ENCODE measurements at regions not wholly inside any gene's neighbourhood (a gene's known extent, or its start where the extent isn't known, plus 50 kb on each side); places are given as distances from the start of the nearest gene placed in this dataset.
"Not testable (repeated sequence)": the region's sequence is repeated elsewhere in the genome, so short reads cannot be mapped to it uniquely, and the experiment has no call there.

DNA sequence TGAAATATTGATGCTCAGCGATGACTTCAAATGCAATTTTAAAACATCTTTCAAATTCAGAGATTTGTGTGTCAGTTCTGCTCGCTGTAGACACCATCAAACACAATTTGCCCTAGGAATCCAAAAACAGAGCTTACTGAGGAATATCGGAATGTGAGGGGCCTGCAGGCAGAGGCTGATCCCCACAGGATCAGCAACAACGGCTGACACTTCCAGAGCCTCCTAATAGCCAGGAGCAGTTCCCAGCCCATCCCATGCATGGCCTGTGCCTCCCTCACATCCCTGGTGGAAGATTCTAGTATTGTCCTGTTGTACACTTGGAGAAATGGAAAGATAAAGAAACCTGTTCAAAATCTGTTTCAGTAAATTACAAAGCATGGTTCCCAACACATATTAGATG, 129.7 kb upstream of the VWC2 start:
- Mint-ChIP-seq H3K27ac (no peak overlapping the region), H3K36me3 (ENCODE audit: low read depth) (no peaks in the 10 kb centered on the region), H3K27me3 (ENCODE audit: low read depth, poor library complexity) (peaks cover 4% of the 10 kb centered on the region), H3K4me1 (peaks cover 5% of the 10 kb centered on the region), H3K9me3 (no peaks in the 10 kb centered on the region), H3K4me3 (no peak overlapping the region)
- no peak for DNase-seq
- TF ChIP-seq, protein P1, sequence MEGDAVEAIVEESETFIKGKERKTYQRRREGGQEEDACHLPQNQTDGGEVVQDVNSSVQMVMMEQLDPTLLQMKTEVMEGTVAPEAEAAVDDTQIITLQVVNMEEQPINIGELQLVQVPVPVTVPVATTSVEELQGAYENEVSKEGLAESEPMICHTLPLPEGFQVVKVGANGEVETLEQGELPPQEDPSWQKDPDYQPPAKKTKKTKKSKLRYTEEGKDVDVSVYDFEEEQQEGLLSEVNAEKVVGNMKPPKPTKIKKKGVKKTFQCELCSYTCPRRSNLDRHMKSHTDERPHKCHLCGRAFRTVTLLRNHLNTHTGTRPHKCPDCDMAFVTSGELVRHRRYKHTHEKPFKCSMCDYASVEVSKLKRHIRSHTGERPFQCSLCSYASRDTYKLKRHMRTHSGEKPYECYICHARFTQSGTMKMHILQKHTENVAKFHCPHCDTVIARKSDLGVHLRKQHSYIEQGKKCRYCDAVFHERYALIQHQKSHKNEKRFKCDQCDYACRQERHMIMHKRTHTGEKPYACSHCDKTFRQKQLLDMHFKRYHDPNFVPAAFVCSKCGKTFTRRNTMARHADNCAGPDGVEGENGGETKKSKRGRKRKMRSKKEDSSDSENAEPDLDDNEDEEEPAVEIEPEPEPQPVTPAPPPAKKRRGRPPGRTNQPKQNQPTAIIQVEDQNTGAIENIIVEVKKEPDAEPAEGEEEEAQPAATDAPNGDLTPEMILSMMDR (IDR thresholded peaks at IDR 0.05) = no peak

- Mint-ChIP-seq H3K4me3 (no peak overlapping the region), H3K4me1 (peaks cover 5% of the 10 kb centered on the region), H3K27me3 (ENCODE audit: low read depth, poor library complexity) (peaks cover 4% of the 10 kb centered on the region), H3K9me3 (peaks cover 8% of the 10 kb centered on the region), H3K36me3 (ENCODE audit: low read depth) (no peaks in the 10 kb centered on the region), H3K27ac (no peak overlapping the region)
- peak; percentile 6 for DNase-seq
- TF ChIP-seq, protein P1 (IDR thresholded peaks at IDR 0.05) = no peak
Measured at GRCh38 chr7:49644396-49645166, 128.9 kb upstream of the VWC2 start.

DNA sequence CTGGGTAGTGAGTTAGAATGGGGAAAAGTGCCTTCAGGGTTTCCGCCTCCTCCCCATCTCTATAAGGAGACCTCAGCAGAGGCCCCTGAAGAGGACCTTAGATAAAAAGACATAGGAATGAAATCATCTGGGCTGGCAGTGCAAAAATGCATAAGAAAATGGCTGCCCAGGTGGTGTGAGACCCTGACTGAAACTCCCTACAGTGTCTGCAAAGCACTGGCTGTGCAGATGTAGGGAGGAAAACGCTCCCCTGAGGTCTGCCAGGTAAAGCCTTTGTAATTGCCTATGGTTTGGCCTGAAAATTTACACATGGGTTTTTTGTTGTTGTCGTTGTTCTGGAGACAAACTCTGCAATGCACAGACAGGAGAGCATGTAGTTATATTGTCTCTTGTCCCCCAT, 128.1 kb upstream of the VWC2 start:
- Mint-ChIP-seq H3K36me3 (ENCODE audit: low read depth) (no peaks in the 10 kb centered on the region), H3K27me3 (ENCODE audit: low read depth, poor library complexity) (peaks cover 4% of the 10 kb centered on the region), H3K4me1 (peaks cover 5% of the 10 kb centered on the region)

GRCh38 chr7:49660170-49660783, 113.2 kb upstream of the VWC2 start:
- TF ChIP-seq, protein P1 (IDR thresholded peaks at IDR 0.05) = no peak
- H3K27me3 Mint-ChIP-seq (ENCODE audit: low read depth, poor library complexity) = peaks cover 7% of the 10 kb centered on the region
- DNase-seq = no peak
- no peak overlapping the region for H3K4me3 Mint-ChIP-seq
- H3K9me3 Mint-ChIP-seq = peaks cover 9% of the 10 kb centered on the region
- peaks cover 2% of the 10 kb centered on the region for H3K36me3 Mint-ChIP-seq (ENCODE audit: low read depth)
- H3K4me1 Mint-ChIP-seq = no peaks in the 10 kb centered on the region
- no peak overlapping the region for H3K27ac Mint-ChIP-seq

More for the DNA sequence above, 128.1 kb upstream of the VWC2 start:
- no peak overlapping the region for H3K27ac Mint-ChIP-seq
- DNase-seq = no peak
- no peak overlapping the region for H3K4me3 Mint-ChIP-seq
- TF ChIP-seq, protein P1 (IDR thresholded peaks at IDR 0.05) = no peak
- H3K9me3 Mint-ChIP-seq = peaks cover 15% of the 10 kb centered on the region

GRCh38 chr7:49660976-49661375, 112.5 kb upstream of the VWC2 start:
- no peak overlapping the region for H3K27ac Mint-ChIP-seq
- H3K27me3 Mint-ChIP-seq (ENCODE audit: low read depth, poor library complexity) = peaks cover 7% of the 10 kb centered on the region
- H3K36me3 Mint-ChIP-seq (ENCODE audit: low read depth) = peaks cover 8% of the 10 kb centered on the region
- no peak overlapping the region for H3K4me3 Mint-ChIP-seq
- DNase-seq = no peak
- peaks cover 15% of the 10 kb centered on the region for H3K9me3 Mint-ChIP-seq
- TF ChIP-seq, protein P1 (IDR thresholded peaks at IDR 0.05) = no peak
- H3K4me1 Mint-ChIP-seq = peaks cover 4% of the 10 kb centered on the region

DNA sequence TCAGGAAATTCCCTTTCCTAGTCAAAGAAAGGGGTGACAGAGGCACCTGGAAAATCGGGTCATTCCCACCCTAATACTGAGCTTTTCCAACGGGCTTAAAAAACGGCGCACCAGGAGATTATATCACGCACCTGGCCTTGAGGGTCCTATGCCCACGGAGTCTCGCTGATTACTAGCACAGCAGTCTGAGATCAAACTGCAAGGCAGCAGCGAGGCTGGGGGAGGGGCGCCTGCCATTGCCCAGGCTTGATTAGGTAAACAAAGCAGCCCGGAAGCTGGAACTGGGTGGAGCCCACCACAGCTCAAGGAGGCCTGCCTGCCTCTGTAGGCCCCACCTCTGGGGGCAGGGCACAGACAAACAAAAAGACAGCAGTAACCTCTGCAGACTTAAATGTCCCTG, 107.5 kb upstream of the VWC2 start:
- H3K36me3 Mint-ChIP-seq (ENCODE audit: low read depth); H3K27ac Mint-ChIP-seq; H3K4me1 Mint-ChIP-seq; DNase-seq: not testable (repeated sequence)
- H3K27me3 Mint-ChIP-seq (ENCODE audit: low read depth, poor library complexity) = peaks cover 12% of the 10 kb centered on the region
- peaks cover 18% of the 10 kb centered on the region for H3K9me3 Mint-ChIP-seq
- H3K4me3 Mint-ChIP-seq = peak overlapping the region; percentile 41
